KOPT-K1 (cell line): ENCODE measurements at regions not wholly inside any gene's neighbourhood (a gene's known extent, or its start where the extent isn't known, plus 50 kb on each side); places are given as distances from the start of the nearest gene placed in this dataset.
"Not testable (repeated sequence)": the region's sequence is repeated elsewhere in the genome, so short reads cannot be mapped to it uniquely, and the experiment has no call there.

ENCODE experiments used
- H3K27ac ChIP-seq: fragments of 200-600 bp; sonication (generic); 2 replicates; pipeline ENCODE4 v1.5.1; 2016; ENCODE audit warnings: antibody characterized with exemption, mild to moderate bottlenecking, low read depth, low read length; ENCODE audit not compliant: poor library complexity, severe bottlenecking
- H3K36me3 ChIP-seq: fragments of 200-600 bp; sonication (generic); 2 replicates; pipeline ENCODE4 v1.5.1; 2017; ENCODE audit warnings: antibody characterized with exemption, mild to moderate bottlenecking, low read length, moderate library complexity; ENCODE audit not compliant: insufficient read depth
- H3K9me3 ChIP-seq: fragments of 200-600 bp; sonication (generic); 2 replicates; pipeline ENCODE4 v1.5.1; 2017; ENCODE audit warnings: antibody characterized with exemption, low read length, mild to moderate bottlenecking; ENCODE audit not compliant: insufficient read depth, poor library complexity, severe bottlenecking

GRCh38 chr21:28164519-28164918 is 828.2 kb downstream of the LTN1 start:
- not testable (repeated sequence) for H3K27ac ChIP-seq, H3K36me3 ChIP-seq, H3K9me3 ChIP-seq

- H3K36me3 ChIP-seq, H3K27ac ChIP-seq, H3K9me3 ChIP-seq: not testable (repeated sequence)
Measured at GRCh38 chr21:28162052-28162451, 830.6 kb downstream of the LTN1 start.

GRCh38 chr21:28160378-28160777 is 832.3 kb downstream of the LTN1 start:
- Histone ChIP-seq H3K36me3 (no peaks in the 10 kb centered on the region), H3K27ac (no peak overlapping the region), H3K9me3 (no peaks in the 10 kb centered on the region)

- H3K27ac ChIP-seq = no peak overlapping the region
- no peaks in the 10 kb centered on the region for H3K9me3 ChIP-seq
- no peaks in the 10 kb centered on the region for H3K36me3 ChIP-seq
Measured at GRCh38 chr21:28159396-28159795, 833.3 kb downstream of the LTN1 start.

- Histone ChIP-seq H3K27ac (no peak overlapping the region), H3K9me3 (no peaks in the 10 kb centered on the region), H3K36me3 (no peaks in the 10 kb centered on the region)
Measured at GRCh38 chr21:28156590-28156989, 836.1 kb downstream of the LTN1 start.

GRCh38 chr21:28154121-28154520 is 838.6 kb downstream of the LTN1 start:
- no peak overlapping the region for H3K27ac ChIP-seq
- H3K9me3 ChIP-seq = no peaks in the 10 kb centered on the region
- no peaks in the 10 kb centered on the region for H3K36me3 ChIP-seq

GRCh38 chr21:28152732-28153131 is 839.9 kb downstream of the LTN1 start:
- Histone ChIP-seq H3K27ac (no peak overlapping the region), H3K36me3 (no peaks in the 10 kb centered on the region), H3K9me3 (no peaks in the 10 kb centered on the region)

GRCh38 chr21:28151758-28152157 is 840.9 kb downstream of the LTN1 start:
- Histone ChIP-seq H3K27ac (no peak overlapping the region), H3K9me3 (no peaks in the 10 kb centered on the region), H3K36me3 (no peaks in the 10 kb centered on the region)

- Histone ChIP-seq H3K9me3 (no peaks in the 10 kb centered on the region), H3K36me3 (no peaks in the 10 kb centered on the region), H3K27ac (no peak overlapping the region)
Measured at GRCh38 chr21:28150778-28151177, 841.9 kb downstream of the LTN1 start.

GRCh38 chr21:28148400-28149064 is 844.1 kb downstream of the LTN1 start:
- H3K36me3 ChIP-seq = no peaks in the 10 kb centered on the region
- H3K27ac ChIP-seq = no peak overlapping the region
- no peaks in the 10 kb centered on the region for H3K9me3 ChIP-seq

GRCh38 chr21:28144653-28145052 is 848.0 kb downstream of the LTN1 start:
- no peaks in the 10 kb centered on the region for H3K9me3 ChIP-seq
- no peaks in the 10 kb centered on the region for H3K36me3 ChIP-seq
- H3K27ac ChIP-seq = no peak overlapping the region

- no peak overlapping the region for H3K27ac ChIP-seq
Measured at GRCh38 chr21:28144089-28144488, 848.6 kb downstream of the LTN1 start.

GRCh38 chr21:28142697-28143096 is 850.0 kb downstream of the LTN1 start:
- Histone ChIP-seq H3K36me3 (no peaks in the 10 kb centered on the region), H3K27ac (no peak overlapping the region), H3K9me3 (no peaks in the 10 kb centered on the region)

More at GRCh38 chr21:28144089-28144488, 848.6 kb downstream of the LTN1 start:
- Histone ChIP-seq H3K36me3 (no peaks in the 10 kb centered on the region), H3K9me3 (no peaks in the 10 kb centered on the region)

- Histone ChIP-seq H3K27ac (no peak overlapping the region), H3K36me3 (no peaks in the 10 kb centered on the region)
Measured at GRCh38 chr21:28138272-28138671, 854.4 kb downstream of the LTN1 start.

GRCh38 chr21:28136656-28137255 is 855.9 kb downstream of the LTN1 start:
- Histone ChIP-seq H3K9me3 (no peaks in the 10 kb centered on the region), H3K36me3 (no peaks in the 10 kb centered on the region), H3K27ac (no peak overlapping the region)

More at GRCh38 chr21:28138272-28138671, 854.4 kb downstream of the LTN1 start:
- no peaks in the 10 kb centered on the region for H3K9me3 ChIP-seq

GRCh38 chr21:28135646-28136045 is 857.0 kb downstream of the LTN1 start:
- Histone ChIP-seq H3K27ac (no peak overlapping the region), H3K9me3 (no peaks in the 10 kb centered on the region), H3K36me3 (no peaks in the 10 kb centered on the region)
